HL-60/S4 (cell line): ENCODE measurements at regions not wholly inside any gene's neighbourhood (a gene's known extent, or its start where the extent isn't known, plus 50 kb on each side); places are given as distances from the start of the nearest gene placed in this dataset.
"Not testable (repeated sequence)": the region's sequence is repeated elsewhere in the genome, so short reads cannot be mapped to it uniquely, and the experiment has no call there.

Source experiments
- in situ Hi-C: fragments of 300-500 bp; cut with MboI; formaldehyde crosslinking; loops from 2 replicates; pipeline ENCODE4 v1.14.3; 2022; ENCODE audit warnings: low sequenced_read_pairs

GRCh38 chr3:150303768-150304167 is 104.3 kb upstream of the TSC22D2 start:
- in situ Hi-C loops = no loop called here

GRCh38 chr3:150302246-150302645 is 105.9 kb upstream of the TSC22D2 start:
- in situ Hi-C loops = no loop called here

GRCh38 chr3:150300852-150301517 is 107.1 kb upstream of the TSC22D2 start:
- in situ Hi-C loops = no loop called here

GRCh38 chr3:150300388-150300787 is 107.7 kb upstream of the TSC22D2 start:
- in situ Hi-C loops = no loop called here

GRCh38 chr3:150299201-150299600 is 108.9 kb upstream of the TSC22D2 start:
- in situ Hi-C loops = no loop called here

GRCh38 chr3:150296966-150297365 is 111.1 kb upstream of the TSC22D2 start:
- in situ Hi-C loops = no loop called here

- in situ Hi-C loops = no loop called here
Measured at GRCh38 chr3:150296123-150296735, 111.9 kb upstream of the TSC22D2 start.

- in situ Hi-C loops = no loop called here
Measured at GRCh38 chr3:150293401-150294001, 114.6 kb upstream of the TSC22D2 start.

- in situ Hi-C loops = no loop called here
Measured at GRCh38 chr3:150292891-150293290, 115.2 kb upstream of the TSC22D2 start.

GRCh38 chr3:150291515-150291914 is 116.6 kb upstream of the TSC22D2 start:
- in situ Hi-C loops = no loop called here

- in situ Hi-C loops = no loop called here
Measured at GRCh38 chr3:150286390-150287147, 121.5 kb upstream of the TSC22D2 start.

GRCh38 chr3:150285601-150286000 is 122.5 kb upstream of the TSC22D2 start:
- in situ Hi-C loops = no loop called here

- in situ Hi-C loops = no loop called here
Measured at GRCh38 chr3:150278843-150279381, 129.2 kb upstream of the TSC22D2 start.

- in situ Hi-C loops = no loop called here
Measured at GRCh38 chr3:150278195-150278594, 129.9 kb upstream of the TSC22D2 start.

- in situ Hi-C loops = no loop called here
Measured at GRCh38 chr3:150277444-150277843, 130.7 kb upstream of the TSC22D2 start.

GRCh38 chr3:150275941-150276340 is 132.2 kb upstream of the TSC22D2 start:
- in situ Hi-C loops = no loop called here

- in situ Hi-C loops = no loop called here
Measured at GRCh38 chr3:150274372-150274771, 133.7 kb upstream of the TSC22D2 start.

- in situ Hi-C loops = no loop called here
Measured at GRCh38 chr3:150273396-150273795, 134.7 kb upstream of the TSC22D2 start.

GRCh38 chr3:150271591-150271960 is 136.5 kb upstream of the TSC22D2 start:
- in situ Hi-C loops = no loop called here

- in situ Hi-C loops = no loop called here
Measured at GRCh38 chr3:150270883-150271590, 137.1 kb upstream of the TSC22D2 start.

- in situ Hi-C loops = not testable (repeated sequence)
Measured at GRCh38 chr3:150270444-150270843, 137.7 kb upstream of the TSC22D2 start.
